ACHN (cell line): ENCODE measurements at regions not wholly inside any gene's neighbourhood (a gene's known extent, or its start where the extent isn't known, plus 50 kb on each side); places are given as distances from the start of the nearest gene placed in this dataset.
"Not testable (repeated sequence)": the region's sequence is repeated elsewhere in the genome, so short reads cannot be mapped to it uniquely, and the experiment has no call there.

Experiments used
- DNase-seq: peaks from one replicate; pipeline ENCODE4 v3.0.0-alpha.2; 2015
- in situ Hi-C: cut with HindIII; loops from 2 replicates; pipeline ENCODE4 v1.10.0; 2017; ENCODE audit warnings: low sequenced_read_pairs, low pct_ligation_motif_present, low pct_unique_long_range_greater_than_20kb

- no peak for DNase-seq
- in situ Hi-C loops, result no loop called here
These were observed 1420.5 kb downstream of the CDH12 start for GRCh38 chr5:21432646-21433045.

GRCh38 chr5:21424907-21425306 lies 1428.2 kb downstream of the CDH12 start:
- in situ Hi-C loops, result no loop called here

GRCh38 chr5:21419383-21419782 lies 1431.4 kb upstream of the CDH18 start:
- in situ Hi-C loops, result no loop called here
- no peak for DNase-seq

More at GRCh38 chr5:21424907-21425306, 1428.2 kb downstream of the CDH12 start:
- no peak for DNase-seq

GRCh38 chr5:21402089-21402488 lies 1414.1 kb upstream of the CDH18 start:
- in situ Hi-C loops, DNase-seq: not testable (repeated sequence)

GRCh38 chr5:21398511-21398910 lies 1410.5 kb upstream of the CDH18 start:
- in situ Hi-C loops, result no loop called here
- no peak for DNase-seq

GRCh38 chr5:21397693-21398092 lies 1409.7 kb upstream of the CDH18 start:
- DNase-seq, result no peak
- in situ Hi-C loops, result no loop called here

GRCh38 chr5:21391506-21391905 lies 1403.5 kb upstream of the CDH18 start:
- no peak for DNase-seq
- in situ Hi-C loops, result no loop called here

- in situ Hi-C loops, DNase-seq: not testable (repeated sequence)
These were observed 1372.8 kb upstream of the CDH18 start for GRCh38 chr5:21360754-21361153.

GRCh38 chr5:21341948-21342261 lies 1353.9 kb upstream of the CDH18 start:
- DNase-seq, in situ Hi-C loops: not testable (repeated sequence)

- DNase-seq, in situ Hi-C loops: not testable (repeated sequence)
These were observed 1353.4 kb upstream of the CDH18 start for GRCh38 chr5:21341203-21341947.

GRCh38 chr5:21340233-21340632 lies 1352.2 kb upstream of the CDH18 start:
- DNase-seq, in situ Hi-C loops: not testable (repeated sequence)

GRCh38 chr5:21336478-21336877 lies 1348.5 kb upstream of the CDH18 start:
- in situ Hi-C loops, DNase-seq: not testable (repeated sequence)

GRCh38 chr5:21315376-21315775 lies 1327.4 kb upstream of the CDH18 start:
- in situ Hi-C loops, DNase-seq: not testable (repeated sequence)

GRCh38 chr5:21301205-21301604 lies 1313.2 kb upstream of the CDH18 start:
- in situ Hi-C loops, DNase-seq: not testable (repeated sequence)

- in situ Hi-C loops, DNase-seq: not testable (repeated sequence)
These were observed 1286.4 kb upstream of the CDH18 start for GRCh38 chr5:21274361-21274760.

- no peak for DNase-seq
- in situ Hi-C loops, result no loop called here
These were observed 1275.4 kb upstream of the CDH18 start for GRCh38 chr5:21263361-21263760.

- no peak for DNase-seq
- in situ Hi-C loops, result no loop called here
These were observed 1266.2 kb upstream of the CDH18 start for GRCh38 chr5:21254161-21254560.

- no peak for DNase-seq
- in situ Hi-C loops, result no loop called here
These were observed 1257.0 kb upstream of the CDH18 start for GRCh38 chr5:21244982-21245381.

GRCh38 chr5:21238786-21239185 lies 1250.8 kb upstream of the CDH18 start:
- in situ Hi-C loops, result no loop called here
- DNase-seq, result no peak

GRCh38 chr5:21237461-21237860 lies 1249.5 kb upstream of the CDH18 start:
- in situ Hi-C loops, result no loop called here
- no peak for DNase-seq
